SK-N-MC (cell line): ENCODE measurements at regions not wholly inside any gene's neighbourhood (a gene's known extent, or its start where the extent isn't known, plus 50 kb on each side); places are given as distances from the start of the nearest gene placed in this dataset.
"Not testable (repeated sequence)": the region's sequence is repeated elsewhere in the genome, so short reads cannot be mapped to it uniquely, and the experiment has no call there.

ENCODE experiments used
- EZH2 ChIP-seq: fragments of 200-600 bp; sonication (generic); IDR thresholded peaks from one replicate; pipeline ENCODE4 v1.6.1; 2017; ENCODE audit warnings: antibody characterized with exemption
- POLR2AphosphoS5 ChIP-seq: IDR thresholded peaks from 2 replicates; pipeline ENCODE4 v1.6.1; 2012; ENCODE audit warnings: mild to moderate bottlenecking, low read depth, low read length, borderline replicate concordance

GRCh38 chr14:38062223-38062622 lies 145.5 kb upstream of the SSTR1 start:
- not testable (repeated sequence) for TF ChIP-seq EZH2, POLR2AphosphoS5
